ENCODE measurements at regions not wholly inside any gene's neighbourhood (a gene's known extent, or its start where the extent isn't known, plus 50 kb on each side); places are given as distances from the start of the nearest gene placed in this dataset.

DNA sequence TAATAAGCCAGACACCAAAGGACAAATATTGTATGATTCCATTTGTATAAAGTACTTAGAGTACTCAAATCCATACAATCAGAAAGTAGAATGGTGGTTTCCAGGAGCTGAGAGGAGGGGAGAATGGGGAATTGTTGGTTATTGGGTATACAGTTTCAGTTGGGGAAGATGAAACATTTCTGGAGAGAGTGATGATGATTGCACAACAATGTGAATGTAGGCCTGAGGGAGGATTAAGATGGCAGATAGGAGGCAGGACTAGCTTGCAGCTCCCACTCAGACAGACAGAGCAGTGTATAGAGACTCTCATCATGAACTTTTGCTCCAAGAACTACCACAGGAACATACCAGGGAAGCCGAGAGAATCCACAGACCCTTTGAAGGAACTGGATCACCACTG is 75.7 kb upstream of the PAK3 start:
- Histone ChIP-seq H3K27me3 (peaks cover 0 to 12% of the 10 kb centered on the region in 2 donors), H3K9me3 (no peaks in the 10 kb centered on the region), H3K27ac (no peak overlapping the region), H3K36me3 (no peaks in the 10 kb centered on the region), H3K4me3 (no peak overlapping the region), H3K4me1 (no peaks in the 10 kb centered on the region)
- intact Hi-C loops (cut with DNase I), result no loop called here
- no peak for ATAC-seq
- TF ChIP-seq, protein P1, sequence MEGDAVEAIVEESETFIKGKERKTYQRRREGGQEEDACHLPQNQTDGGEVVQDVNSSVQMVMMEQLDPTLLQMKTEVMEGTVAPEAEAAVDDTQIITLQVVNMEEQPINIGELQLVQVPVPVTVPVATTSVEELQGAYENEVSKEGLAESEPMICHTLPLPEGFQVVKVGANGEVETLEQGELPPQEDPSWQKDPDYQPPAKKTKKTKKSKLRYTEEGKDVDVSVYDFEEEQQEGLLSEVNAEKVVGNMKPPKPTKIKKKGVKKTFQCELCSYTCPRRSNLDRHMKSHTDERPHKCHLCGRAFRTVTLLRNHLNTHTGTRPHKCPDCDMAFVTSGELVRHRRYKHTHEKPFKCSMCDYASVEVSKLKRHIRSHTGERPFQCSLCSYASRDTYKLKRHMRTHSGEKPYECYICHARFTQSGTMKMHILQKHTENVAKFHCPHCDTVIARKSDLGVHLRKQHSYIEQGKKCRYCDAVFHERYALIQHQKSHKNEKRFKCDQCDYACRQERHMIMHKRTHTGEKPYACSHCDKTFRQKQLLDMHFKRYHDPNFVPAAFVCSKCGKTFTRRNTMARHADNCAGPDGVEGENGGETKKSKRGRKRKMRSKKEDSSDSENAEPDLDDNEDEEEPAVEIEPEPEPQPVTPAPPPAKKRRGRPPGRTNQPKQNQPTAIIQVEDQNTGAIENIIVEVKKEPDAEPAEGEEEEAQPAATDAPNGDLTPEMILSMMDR (IDR thresholded peaks at IDR 0.05), result no peak
- DNase-seq, result no peak

DNA sequence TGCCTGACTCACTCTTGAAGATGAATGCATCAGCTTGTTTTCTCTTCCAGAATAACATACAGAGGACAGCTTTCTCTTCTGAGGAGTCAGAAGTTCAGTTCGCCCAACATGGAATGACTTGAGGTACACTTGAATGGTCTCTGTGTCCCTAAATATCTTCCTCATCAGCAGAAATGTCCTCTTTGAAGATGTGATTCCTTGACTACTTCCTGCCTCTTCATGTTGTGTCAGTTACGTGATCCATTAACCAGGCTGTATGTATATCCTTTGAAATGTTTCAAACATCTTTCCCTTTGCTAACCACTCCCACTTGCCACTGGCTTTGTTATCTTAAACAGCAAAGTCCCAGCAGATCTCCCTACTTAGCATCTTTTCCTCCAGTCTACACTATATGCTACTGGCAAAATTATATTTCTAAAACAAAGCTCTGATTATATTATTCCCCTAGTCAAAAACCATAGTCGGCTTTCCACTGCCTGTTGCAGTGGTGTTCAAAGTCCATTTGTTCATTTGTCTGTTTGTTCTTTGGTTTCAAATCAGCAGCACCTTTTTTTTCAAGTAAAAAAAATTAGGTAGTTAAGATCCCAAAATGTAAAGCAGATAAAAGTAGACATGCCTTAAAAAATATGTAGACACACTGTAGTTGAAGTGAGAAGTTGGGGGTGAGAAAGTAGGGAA is 82.1 kb upstream of the PAK3 start:
- H3K27me3 ChIP-seq, result peaks cover 0 to 19% of the 10 kb centered on the region in 2 donors

DNA sequence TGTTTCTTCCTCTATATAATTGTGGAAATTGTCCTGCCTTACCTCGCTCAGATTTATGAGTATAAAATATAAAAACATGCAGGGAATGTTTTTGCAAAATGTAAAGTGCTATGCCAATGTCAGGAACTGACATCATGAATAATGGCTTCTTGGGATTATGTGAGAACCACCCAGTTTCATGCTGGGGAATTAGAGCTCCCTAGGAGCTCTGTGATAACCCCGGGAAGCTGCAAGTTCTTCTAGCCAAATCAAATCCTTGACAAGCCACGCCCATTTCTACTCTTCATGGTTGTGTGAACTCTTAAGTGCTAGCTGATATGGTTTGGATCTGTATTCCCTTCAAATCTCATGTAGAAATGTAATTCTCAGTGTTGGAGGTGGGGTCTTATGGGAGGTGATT is 85.9 kb upstream of the PAK3 start:
- TF ChIP-seq, protein P1 (IDR thresholded peaks at IDR 0.05), result no peak
- Histone ChIP-seq H3K27ac (no peak overlapping the region), H3K27me3 (peaks cover 0 to 6% of the 10 kb centered on the region in 2 donors), H3K4me3 (no peak overlapping the region), H3K9me3 (no peaks in the 10 kb centered on the region), H3K4me1 (no peaks in the 10 kb centered on the region), H3K36me3 (no peaks in the 10 kb centered on the region)
- intact Hi-C loops (cut with DNase I), result no loop called here
- DNase-seq, result no peak
- no peak for ATAC-seq

More for the DNA sequence above, 82.1 kb upstream of the PAK3 start:
- intact Hi-C loops (cut with DNase I), result no loop called here
- H3K9me3 ChIP-seq, result no peaks in the 10 kb centered on the region
- ATAC-seq, result no peak
- no peak for DNase-seq
- no peaks in the 10 kb centered on the region for H3K4me1 ChIP-seq
- no peak overlapping the region for H3K27ac ChIP-seq
- TF ChIP-seq, protein P1 (IDR thresholded peaks at IDR 0.05), result no peak
- H3K4me3 ChIP-seq, result no peak overlapping the region
- H3K36me3 ChIP-seq, result no peaks in the 10 kb centered on the region

DNA sequence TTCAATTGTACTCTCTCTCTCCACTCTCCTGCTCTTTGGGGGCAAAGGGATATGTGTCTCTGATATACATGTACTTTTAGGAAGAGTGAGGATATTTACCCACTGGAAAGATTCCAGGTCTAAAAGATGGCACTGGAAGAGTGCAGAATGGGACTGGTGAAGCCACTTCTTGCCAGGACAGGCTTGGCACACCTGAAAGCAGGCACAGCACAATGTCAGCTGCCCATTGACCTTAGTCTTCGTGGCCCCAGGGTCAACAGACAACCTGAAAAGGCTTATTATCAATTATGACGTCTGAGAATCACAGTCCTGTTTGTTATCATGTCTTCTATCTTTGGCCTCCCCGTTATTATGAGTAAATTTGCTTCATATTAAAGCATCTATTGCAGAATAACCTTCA is 86.7 kb upstream of the PAK3 start:
- H3K9me3 ChIP-seq, result no peaks in the 10 kb centered on the region
- H3K27ac ChIP-seq, result no peak overlapping the region
- intact Hi-C loops (cut with DNase I), result no loop called here
- no peak for ATAC-seq
- no peak for DNase-seq
- TF ChIP-seq, protein P1 (IDR thresholded peaks at IDR 0.05), result no peak
- no peaks in the 10 kb centered on the region for H3K4me1 ChIP-seq
- no peak overlapping the region for H3K4me3 ChIP-seq
- H3K36me3 ChIP-seq, result no peaks in the 10 kb centered on the region
- peaks cover 0 to 6% of the 10 kb centered on the region in 2 donors for H3K27me3 ChIP-seq

DNA sequence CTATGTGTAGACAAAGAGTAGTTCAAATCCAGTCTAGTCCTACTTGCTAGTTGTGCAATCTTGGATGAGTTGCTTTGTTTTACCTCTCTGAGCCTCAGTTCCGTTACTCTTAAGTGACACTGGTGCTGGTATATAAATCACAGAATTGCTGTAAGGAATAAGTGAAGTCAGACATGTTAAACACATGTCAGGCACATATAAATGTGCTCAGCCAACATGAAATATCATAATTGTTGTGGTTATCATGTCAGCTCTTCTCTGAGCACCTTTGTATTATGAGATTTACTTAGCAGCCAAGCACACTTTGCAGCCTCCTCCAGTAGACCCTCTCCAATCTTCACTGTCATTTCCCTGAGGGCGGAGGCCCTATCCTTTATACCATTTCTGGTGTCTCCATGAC is 87.9 kb upstream of the PAK3 start:
- no peaks in the 10 kb centered on the region for H3K4me1 ChIP-seq
- intact Hi-C loops (cut with DNase I), result no loop called here
- TF ChIP-seq, protein P1 (IDR thresholded peaks at IDR 0.05), result no peak
- no peaks in the 10 kb centered on the region for H3K9me3 ChIP-seq
- DNase-seq, result no peak
- ATAC-seq, result no peak
- no peak overlapping the region for H3K4me3 ChIP-seq
- no peak overlapping the region for H3K27ac ChIP-seq
- H3K27me3 ChIP-seq, result peaks cover 0 to 6% of the 10 kb centered on the region in 2 donors
- no peaks in the 10 kb centered on the region for H3K36me3 ChIP-seq
